SU-DHL-6 (cell line): ENCODE measurements at regions not wholly inside any gene's neighbourhood (a gene's known extent, or its start where the extent isn't known, plus 50 kb on each side); places are given as distances from the start of the nearest gene placed in this dataset.

Experiments used
- H2AFZ ChIP-seq: fragments of 200-600 bp; sonication (generic); 2 replicates; pipeline ENCODE4 v1.6.1; 2014; ENCODE audit warnings: low read depth, mild to moderate bottlenecking, moderate library complexity, mixed read lengths, antibody characterized with exemption, low read length; ENCODE audit not compliant: severe bottlenecking
- H3F3A ChIP-seq: fragments of 200-600 bp; shearing (Covaris generic); 2 replicates; pipeline ENCODE4 v1.6.0; 2016; ENCODE audit warnings: antibody characterized with exemption, mild to moderate bottlenecking; ENCODE audit not compliant: insufficient read depth
- H3K27ac ChIP-seq: fragments of 200-600 bp; sonication (generic); 2 replicates; pipeline ENCODE4 v1.5.1; 2016; ENCODE audit warnings: low read depth, mild to moderate bottlenecking, low read length, moderate library complexity, mixed read lengths
- H3K27me3 ChIP-seq: fragments of 200-600 bp; sonication (generic), shearing (Covaris generic); 2 replicates; pipeline ENCODE4 v1.6.0; 2014; ENCODE audit warnings: mild to moderate bottlenecking, low read length
- H3K36me3 ChIP-seq: fragments of 200-600 bp; sonication (generic); 2 replicates; pipeline ENCODE4 v1.6.1; 2014; ENCODE audit warnings: mild to moderate bottlenecking, low read length, mixed read lengths
- H3K4me2 ChIP-seq: fragments of 300-600, 200-600 bp; shearing (Covaris generic), sonication (generic); 2 replicates; pipeline ENCODE4 v1.6.0; 2014; ENCODE audit warnings: low read length, low read depth, mild to moderate bottlenecking; ENCODE audit not compliant: poor library complexity, severe bottlenecking
- H3K4me3 ChIP-seq: fragments of 200-600 bp; sonication (generic); 2 replicates; pipeline ENCODE4 v1.5.1; 2014; ENCODE audit warnings: antibody characterized with exemption, low read length, mild to moderate bottlenecking, mixed read lengths; ENCODE audit not compliant: insufficient read depth, poor library complexity, severe bottlenecking
- H3K79me2 ChIP-seq: fragments of 200-600 bp; sonication (generic); 2 replicates; pipeline ENCODE4 v1.6.1; 2014; ENCODE audit warnings: mild to moderate bottlenecking, low read length, moderate library complexity; ENCODE audit not compliant: insufficient read depth
- H3K9ac ChIP-seq: fragments of 200-600 bp; sonication (generic); 2 replicates; pipeline ENCODE4 v1.7.0; 2014; ENCODE audit warnings: mild to moderate bottlenecking, low read length
- H3K9me2 ChIP-seq: fragments of 200-600 bp; sonication (generic); replicated peaks from 2 replicates; pipeline ENCODE4 v1.6.1; 2014; ENCODE audit warnings: low read length; ENCODE audit not compliant: insufficient read depth
- H3K9me3 ChIP-seq: fragments of 200-600 bp; sonication (generic); 2 replicates; pipeline ENCODE4 v1.6.1; 2014; ENCODE audit warnings: low read length, mixed read lengths; ENCODE audit not compliant: insufficient read depth
- H4K20me1 ChIP-seq: fragments of 200-600 bp; sonication (generic); 2 replicates; pipeline ENCODE4 v1.6.1; 2014; ENCODE audit warnings: low read depth, mild to moderate bottlenecking, antibody characterized with exemption, low read length, moderate library complexity, mixed read lengths
- CTCF ChIP-seq: fragments of 200-600 bp; sonication (generic); IDR thresholded peaks from one replicate; pipeline ENCODE4 v1.5.1; 2017; ENCODE audit warnings: antibody characterized with exemption, mild to moderate bottlenecking, low read length, moderate library complexity; ENCODE audit not compliant: insufficient read depth, poor library complexity, severe bottlenecking
- EZH2phosphoT487 ChIP-seq: fragments of 200-600 bp; sonication (generic), shearing (Covaris generic); conservative IDR thresholded peaks from 2 replicates; pipeline ENCODE4 v1.6.1; 2018; ENCODE audit warnings: mild to moderate bottlenecking, antibody characterized with exemption, low read length, moderate library complexity, mixed read lengths

- Histone ChIP-seq H3K27ac (no peak overlapping the region), H3F3A (no peaks in the 10 kb centered on the region), H3K9me2 (no peaks in the 10 kb centered on the region), H3K9me3 (no peaks in the 10 kb centered on the region), H4K20me1 (no peaks in the 10 kb centered on the region), H3K4me3 (no peak overlapping the region), H3K36me3 (no peaks in the 10 kb centered on the region), H3K79me2 (no peaks in the 10 kb centered on the region), H3K9ac (no peak overlapping the region), H3K4me2 (no peak overlapping the region), H2AFZ (no peak overlapping the region), H3K27me3 (no peaks in the 10 kb centered on the region)
- TF ChIP-seq CTCF, result no peak
- no peak for TF ChIP-seq EZH2phosphoT487
Observed at GRCh38 chr7:21371360-21371759, 56.5 kb upstream of the SP4 start.

GRCh38 chr7:21373031-21373430, 54.9 kb upstream of the SP4 start:
- H3K36me3 ChIP-seq, result no peaks in the 10 kb centered on the region
- no peaks in the 10 kb centered on the region for H3K79me2 ChIP-seq
- no peak overlapping the region for H3K4me2 ChIP-seq
- no peak overlapping the region for H3K4me3 ChIP-seq
- H3K27ac ChIP-seq, result no peak overlapping the region
- no peaks in the 10 kb centered on the region for H3K9me2 ChIP-seq
- TF ChIP-seq CTCF (no peak), EZH2phosphoT487 (no peak)
- H3K9me3 ChIP-seq, result peaks cover 4% of the 10 kb centered on the region; the same call in 1 of the 2 replicates
- H3F3A ChIP-seq, result no peaks in the 10 kb centered on the region
- H2AFZ ChIP-seq, result no peak overlapping the region
- H3K9ac ChIP-seq, result no peak overlapping the region
- H3K27me3 ChIP-seq, result no peaks in the 10 kb centered on the region
- no peaks in the 10 kb centered on the region for H4K20me1 ChIP-seq

- Histone ChIP-seq H3K27ac (no peak overlapping the region), H3K4me3 (no peak overlapping the region), H4K20me1 (no peaks in the 10 kb centered on the region), H3K79me2 (no peaks in the 10 kb centered on the region), H3K36me3 (no peaks in the 10 kb centered on the region), H3K9me2 (no peaks in the 10 kb centered on the region), H3K27me3 (no peaks in the 10 kb centered on the region), H3K9ac (no peak overlapping the region), H2AFZ (no peak overlapping the region), H3K4me2 (no peak overlapping the region), H3K9me3 (peaks cover 4% of the 10 kb centered on the region; the same call in 1 of the 2 replicates), H3F3A (no peaks in the 10 kb centered on the region)
- TF ChIP-seq EZH2phosphoT487 (no peak), CTCF (no peak)
Observed at GRCh38 chr7:21374134-21374533, 53.7 kb upstream of the SP4 start.

- no peak overlapping the region for H3K4me2 ChIP-seq
- H3K4me3 ChIP-seq, result no peak overlapping the region
- no peak overlapping the region for H2AFZ ChIP-seq
- H3K27ac ChIP-seq, result no peak overlapping the region
- H4K20me1 ChIP-seq, result no peaks in the 10 kb centered on the region
- peaks cover 4% of the 10 kb centered on the region; the same call in 1 of the 2 replicates for H3K9me3 ChIP-seq
- H3K9ac ChIP-seq, result no peak overlapping the region
- H3K79me2 ChIP-seq, result no peaks in the 10 kb centered on the region
- H3K36me3 ChIP-seq, result no peaks in the 10 kb centered on the region
- TF ChIP-seq EZH2phosphoT487 (no peak), CTCF (no peak)
- H3F3A ChIP-seq, result no peaks in the 10 kb centered on the region
- H3K9me2 ChIP-seq, result no peaks in the 10 kb centered on the region
- H3K27me3 ChIP-seq, result no peaks in the 10 kb centered on the region
Observed at GRCh38 chr7:21377545-21377944, 50.3 kb upstream of the SP4 start.
